Kidney (tissue), 13 donors: ENCODE measurements at regions not wholly inside any gene's neighbourhood (a gene's known extent, or its start where the extent isn't known, plus 50 kb on each side); places are given as distances from the start of the nearest gene placed in this dataset.

Experiments
- DNase-seq, 5 donors: peaks; one replicate each; pipeline ENCODE4 v3.0.0-alpha.2; 2013 to 2020
- FAIRE-seq: peaks from 2 replicates; lab custom pipeline; 2012; peaks lifted over from hg19 to GRCh38; lab: Jason Lieb, UNC
- H3K27ac ChIP-seq, 2 donors: one replicate each; pipeline ENCODE4 v1.7.0; 2013; ENCODE audit warnings: low read depth in 2 of 2, low read length in 2 of 2, inconsistent platforms in 1 of 2
- H3K27me3 ChIP-seq: one replicate; pipeline ENCODE4 v1.7.1; 2013; ENCODE audit warnings: low read length, inconsistent platforms; ENCODE audit not compliant: control insufficient read depth, insufficient read depth
- H3K36me3 ChIP-seq, 3 donors: one replicate each; pipeline versions ENCODE4 v1.7.0 to v1.7.1; 2013; ENCODE audit warnings: low read length in 3 of 3, control low read depth in 1 of 3, inconsistent platforms in 1 of 3; ENCODE audit not compliant: insufficient read depth in 3 of 3, control insufficient read depth in 2 of 3
- H3K4me1 ChIP-seq, 3 donors: one replicate each; pipeline versions ENCODE4 v1.7.0 to v1.7.1; 2013; ENCODE audit warnings: low read length in 3 of 3, inconsistent platforms in 1 of 3, low read depth in 1 of 3; ENCODE audit not compliant: control insufficient read depth in 2 of 3, insufficient read depth in 2 of 3
- H3K4me3 ChIP-seq, 3 donors: one replicate each; pipeline versions ENCODE4 v1.7.0 to v1.8.1; 2013; ENCODE audit warnings: low read length in 3 of 3, control low read depth in 1 of 3, inconsistent platforms in 1 of 3
- H3K9ac ChIP-seq, 3 donors: one replicate each; pipeline versions ENCODE4 v1.7.0 to v1.7.1; 2013; ENCODE audit warnings: low read length in 3 of 3, control low read depth in 1 of 3, inconsistent platforms in 1 of 3
- H3K9me3 ChIP-seq, 3 donors: one replicate each; pipeline versions ENCODE4 v1.7.0 to v1.7.1; 2013; ENCODE audit warnings: low read length in 3 of 3, control low read depth in 1 of 3, inconsistent platforms in 1 of 3; ENCODE audit not compliant: control insufficient read depth in 2 of 3, insufficient read depth in 1 of 3
- CTCF ChIP-seq: IDR thresholded peaks from 3 replicates; pipeline ENCODE4 v1.5.1; 2012; ENCODE audit warnings: mild to moderate bottlenecking, moderate library complexity, borderline replicate concordance; ENCODE audit not compliant: insufficient read depth; ENCODE audit errors: extremely low read depth
- intact Hi-C: fragments of 100-400 bp; cut with DNase I; formaldehyde crosslinking; loops from one replicate; pipeline ENCODE4 v1.11.1; 2022
- donor health status: control.
- donor health status: control.
- donor health status: control.
- donor health status: control.
- donor health status: control.
- donor health status: DM: yes; HTN: yes; CAD: no.
- donor health status: Normal renal cell carcinoma (clear cell type).

DNA sequence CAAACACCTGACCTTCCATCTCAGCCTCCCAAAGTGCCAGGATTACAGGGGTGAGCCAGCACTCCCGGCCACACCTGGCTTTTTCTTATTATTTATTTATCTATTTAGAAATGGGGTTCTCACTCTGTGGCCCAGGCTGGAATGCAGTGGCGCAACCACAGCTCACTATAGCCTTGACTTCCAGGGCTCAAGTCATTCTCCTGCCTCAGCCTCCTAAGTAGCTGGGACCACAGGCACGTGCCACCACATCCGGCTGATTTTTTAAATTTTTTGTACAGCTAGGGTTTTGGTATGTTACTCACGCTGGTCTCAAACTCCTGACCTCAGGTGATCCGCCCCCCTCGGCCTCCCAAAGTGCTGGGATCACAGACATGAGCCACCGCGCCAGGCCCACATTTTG lies 56.9 kb upstream of the MYL10 start:
- Histone ChIP-seq H3K4me3 (no peak overlapping the region), H3K27me3 (no peaks in the 10 kb centered on the region), H3K27ac (no peak overlapping the region), H3K9me3 (no peaks in the 10 kb centered on the region), H3K4me1 (peaks cover 0 to 10% (median 2%) of the 10 kb centered on the region in 3 donors), H3K36me3 (no peaks in the 10 kb centered on the region), H3K9ac (no peak overlapping the region)
- FAIRE-seq (no peak), DNase-seq (no peak)
- intact Hi-C loops: no loop called here
- no peak for TF ChIP-seq CTCF

DNA sequence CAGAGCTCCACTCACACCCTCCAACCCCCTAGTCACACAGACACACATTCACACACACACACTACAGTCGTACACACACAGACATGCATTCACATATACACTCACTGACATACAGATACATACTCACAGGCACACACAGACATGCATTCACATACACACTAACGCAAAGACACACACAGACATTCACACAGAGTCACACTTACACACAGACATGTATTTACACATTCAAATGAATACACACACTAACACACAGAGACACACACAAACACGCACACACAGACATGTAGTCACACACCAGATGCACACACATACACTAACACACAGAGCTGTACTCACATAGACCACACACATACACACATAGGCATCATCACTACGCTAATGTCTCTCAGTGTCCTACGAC lies 58.0 kb upstream of the MYL10 start:
- H3K9ac ChIP-seq: no peak overlapping the region

DNA sequence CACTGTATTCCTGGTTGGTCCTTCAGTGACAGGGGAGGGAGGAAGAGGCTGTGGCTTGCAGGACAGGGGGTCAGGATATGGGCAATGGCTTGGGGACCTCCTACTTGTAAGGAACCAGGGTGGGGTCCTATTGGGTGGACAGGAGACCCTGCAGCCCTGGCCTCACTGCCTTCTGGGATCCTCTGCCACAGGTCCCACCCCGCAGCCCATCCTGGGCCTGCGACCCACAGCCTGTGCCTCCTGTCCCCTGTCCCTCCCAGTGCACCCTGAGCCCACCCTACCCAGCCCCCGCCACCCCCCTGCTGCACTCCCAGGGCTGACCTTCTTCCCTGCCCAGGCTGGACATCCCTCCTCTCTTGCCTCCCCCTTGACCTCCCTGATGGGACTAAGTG lies 58.7 kb upstream of the MYL10 start:
- Histone ChIP-seq H3K4me3 (no peak overlapping the region), H3K4me1 (peaks cover 0 to 9% (median 0%) of the 10 kb centered on the region in 3 donors), H3K9ac (no peak overlapping the region), H3K9me3 (no peaks in the 10 kb centered on the region), H3K27ac (no peak overlapping the region), H3K36me3 (no peaks in the 10 kb centered on the region), H3K27me3 (no peaks in the 10 kb centered on the region)
- intact Hi-C loops: no loop called here
- TF ChIP-seq CTCF: no peak
- DNase-seq: no peak
- no peak for FAIRE-seq

More for the DNA sequence above, 58.0 kb upstream of the MYL10 start:
- intact Hi-C loops: no loop called here
- no peak for TF ChIP-seq CTCF
- H3K4me1 ChIP-seq: peaks cover 0 to 9% (median 0%) of the 10 kb centered on the region in 3 donors
- no peak overlapping the region for H3K4me3 ChIP-seq
- DNase-seq (no peak), FAIRE-seq (no peak)
- no peaks in the 10 kb centered on the region for H3K36me3 ChIP-seq
- no peak overlapping the region for H3K27ac ChIP-seq
- H3K27me3 ChIP-seq: no peaks in the 10 kb centered on the region
- H3K9me3 ChIP-seq: no peaks in the 10 kb centered on the region
